IPS DF 6.9 (cell line): ENCODE measurements at regions not wholly inside any gene's neighbourhood (a gene's known extent, or its start where the extent isn't known, plus 50 kb on each side); places are given as distances from the start of the nearest gene placed in this dataset.

Source experiments
- DNase-seq: peaks from one replicate; pipeline ENCODE4 v3.0.0-alpha.2; 2013; ENCODE audit warnings: low read depth, low spot score
- H3K27ac ChIP-seq: one replicate; pipeline ENCODE4 v1.5.1; 2013; ENCODE audit warnings: low read length, control low read depth
- H3K27me3 ChIP-seq: 2 replicates; pipeline ENCODE4 v1.6.1; 2013; ENCODE audit warnings: mild to moderate bottlenecking, low read length; ENCODE audit not compliant: control insufficient read depth, insufficient read depth
- H3K36me3 ChIP-seq: 2 replicates; pipeline ENCODE4 v1.6.1; 2013; ENCODE audit warnings: low read length; ENCODE audit not compliant: control insufficient read depth, insufficient read depth
- H3K4me1 ChIP-seq: 2 replicates; pipeline ENCODE4 v1.6.1; 2013; ENCODE audit warnings: low read length; ENCODE audit not compliant: control insufficient read depth, insufficient read depth
- H3K4me3 ChIP-seq: 2 replicates; pipeline ENCODE4 v1.5.1; 2013; ENCODE audit warnings: mild to moderate bottlenecking, low read length
- H3K9me3 ChIP-seq: 2 replicates; pipeline ENCODE4 v1.6.1; 2013; ENCODE audit warnings: low read length, inconsistent platforms; ENCODE audit not compliant: control insufficient read depth, insufficient read depth
- WGBS: extraction: QIAGEN DNeasy Blood & Tissue Kit; methylation state at CpG from one replicate; pipeline ENCODE4 v1.1.7; 2013; ENCODE audit warnings: mixed read lengths, missing lambda C conversion rate; ENCODE audit not compliant: insufficient read length, insufficient coverage; 5-methylcytosine and 5-hydroxymethylcytosine counted together

DNA sequence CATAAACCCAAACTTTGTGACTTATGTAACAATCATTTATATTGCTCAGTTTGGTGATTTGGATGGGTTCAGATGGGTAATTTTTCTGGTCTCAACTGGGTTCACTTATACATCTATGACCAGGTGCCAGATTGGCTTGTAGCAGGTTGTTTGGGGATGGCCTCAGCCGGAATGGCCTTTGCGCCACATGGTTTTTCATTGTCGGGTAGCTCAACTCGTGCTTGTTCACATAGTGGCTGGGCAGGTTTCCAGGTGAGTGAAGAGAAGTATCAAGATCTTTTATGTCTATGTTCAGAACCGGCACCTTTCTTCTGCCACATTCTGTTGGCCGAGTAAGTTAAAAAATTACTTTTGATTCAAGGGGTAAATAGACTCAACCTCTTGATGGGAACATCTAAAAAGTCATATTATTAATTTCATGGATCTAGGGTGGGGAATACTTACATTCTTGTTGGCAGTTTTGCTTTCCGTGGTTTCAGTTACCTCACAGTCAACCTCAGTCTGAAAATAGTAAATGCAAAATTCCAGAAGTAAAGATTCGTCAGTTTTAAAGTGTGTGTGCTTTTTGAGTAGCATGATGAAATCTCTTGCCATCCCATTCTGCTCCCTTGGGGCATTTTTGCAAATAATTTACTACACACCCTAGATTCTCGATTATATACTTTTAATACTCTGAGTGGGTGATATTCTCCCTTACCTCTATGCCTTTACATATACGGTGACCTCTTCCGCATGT, 745.7 kb upstream of the CCDC54 start:
- WGBS, result no CpG with 5 or more reads among the region's 11 CpGs
- no peak overlapping the region for H3K4me3 ChIP-seq
- no peaks in the 10 kb centered on the region for H3K36me3 ChIP-seq
- no peaks in the 10 kb centered on the region for H3K9me3 ChIP-seq
- H3K27me3 ChIP-seq, result no peaks in the 10 kb centered on the region
- H3K4me1 ChIP-seq, result peaks cover 1% of the 10 kb centered on the region; the same call in 1 of the 2 replicates
- no peak overlapping the region for H3K27ac ChIP-seq
- DNase-seq, result no peak

DNA sequence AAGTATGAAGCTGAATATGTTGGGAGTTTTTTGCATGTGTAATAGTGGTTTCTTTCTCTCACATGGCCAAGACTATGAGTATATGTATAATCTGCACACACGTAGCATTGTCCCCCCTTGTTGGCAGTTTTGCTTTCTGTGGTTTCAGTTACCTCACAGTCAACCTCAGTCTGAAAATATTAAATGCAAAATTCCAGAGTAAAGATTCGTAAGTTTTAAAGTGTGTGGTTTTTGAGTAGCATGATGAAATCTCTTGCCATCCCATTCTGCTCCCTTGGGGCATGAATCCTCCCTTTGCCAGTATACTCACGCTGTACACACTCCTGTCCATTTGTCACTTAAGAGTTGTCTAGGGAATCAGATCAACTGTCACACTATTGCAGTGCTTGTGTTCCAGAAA, 742.0 kb upstream of the CCDC54 start:
- no CpG with 5 or more reads among the region's 3 CpGs for WGBS
- Histone ChIP-seq H3K27ac (no peak overlapping the region), H3K4me1 (no peaks in the 10 kb centered on the region), H3K9me3 (no peaks in the 10 kb centered on the region), H3K4me3 (no peak overlapping the region), H3K36me3 (no peaks in the 10 kb centered on the region), H3K27me3 (no peaks in the 10 kb centered on the region)
- DNase-seq, result no peak

DNA sequence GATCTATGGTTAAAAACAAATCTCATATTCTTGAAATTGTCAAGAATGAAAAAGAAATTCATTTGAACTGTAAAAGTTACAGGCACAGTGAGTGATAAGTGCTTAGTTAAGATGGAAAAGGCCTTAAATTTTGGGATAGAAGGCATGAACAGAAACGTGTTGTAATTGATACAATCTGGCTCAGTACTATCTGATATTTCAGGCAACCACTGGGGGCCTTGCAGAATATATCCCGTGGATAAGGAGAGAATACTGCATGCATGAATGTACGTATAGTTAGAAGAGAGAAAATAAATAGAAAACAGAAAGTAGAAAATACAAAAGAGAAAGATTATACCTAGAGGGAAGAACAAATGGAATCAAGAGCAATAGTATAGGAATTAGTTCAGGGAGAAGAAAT, 741.4 kb upstream of the CCDC54 start:
- WGBS, result no CpG with 5 or more reads among the region's 3 CpGs
- H3K27me3 ChIP-seq, result no peaks in the 10 kb centered on the region
- no peak overlapping the region for H3K27ac ChIP-seq
- H3K36me3 ChIP-seq, result no peaks in the 10 kb centered on the region
- H3K4me1 ChIP-seq, result no peaks in the 10 kb centered on the region
- no peaks in the 10 kb centered on the region for H3K9me3 ChIP-seq
- no peak overlapping the region for H3K4me3 ChIP-seq
- DNase-seq, result no peak

DNA sequence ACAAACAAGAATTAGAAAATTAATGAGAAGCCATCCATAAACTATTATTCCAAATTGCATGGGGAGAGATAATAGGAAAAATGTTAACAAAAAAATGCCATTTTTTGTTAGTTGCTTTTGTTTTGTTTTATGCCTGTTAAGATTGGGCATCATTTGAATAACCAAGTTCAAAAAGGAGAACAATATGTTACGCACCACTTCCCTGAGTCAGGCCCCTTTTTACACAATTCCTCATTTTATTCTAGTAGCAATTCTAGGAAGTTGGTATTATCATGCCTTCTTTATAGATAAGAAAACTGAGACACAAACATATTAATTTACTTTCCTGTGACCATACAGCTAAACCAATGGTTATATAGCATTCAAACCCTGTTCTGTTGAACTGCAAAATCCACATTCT, 736.9 kb upstream of the CCDC54 start:
- Histone ChIP-seq H3K4me3 (no peak overlapping the region), H3K27ac (no peak overlapping the region), H3K36me3 (no peaks in the 10 kb centered on the region), H3K27me3 (no peaks in the 10 kb centered on the region), H3K4me1 (no peaks in the 10 kb centered on the region), H3K9me3 (no peaks in the 10 kb centered on the region)
- WGBS, result no CpG with 5 or more reads among the region's 1 CpG
- DNase-seq, result no peak

DNA sequence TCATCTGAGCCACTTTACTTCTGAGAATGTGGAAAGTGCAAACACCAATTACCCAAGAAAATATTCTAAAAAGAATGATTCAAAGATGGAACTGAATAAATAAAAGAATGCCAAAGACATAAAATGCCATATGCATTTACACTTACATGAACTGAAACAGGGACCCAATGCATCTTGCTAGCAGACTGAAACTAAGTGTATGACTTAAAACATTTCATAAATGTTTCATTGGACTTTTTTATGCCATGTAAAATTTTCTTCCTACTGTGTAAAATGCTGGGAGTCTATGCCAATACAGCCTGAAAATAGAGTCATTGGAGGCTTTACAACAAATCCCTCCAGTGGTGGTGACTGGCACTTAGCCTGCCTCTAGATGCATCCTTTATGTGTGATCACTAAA, 735.1 kb upstream of the CCDC54 start:
- Histone ChIP-seq H3K4me1 (no peaks in the 10 kb centered on the region), H3K36me3 (no peaks in the 10 kb centered on the region), H3K27ac (no peak overlapping the region), H3K4me3 (no peak overlapping the region), H3K9me3 (no peaks in the 10 kb centered on the region), H3K27me3 (no peaks in the 10 kb centered on the region)
- DNase-seq, result no peak

- Histone ChIP-seq H3K4me1 (no peaks in the 10 kb centered on the region), H3K36me3 (no peaks in the 10 kb centered on the region), H3K27me3 (no peaks in the 10 kb centered on the region), H3K9me3 (no peaks in the 10 kb centered on the region), H3K4me3 (no peak overlapping the region), H3K27ac (no peak overlapping the region)
- no peak for DNase-seq
- no CpG with 5 or more reads among the region's 33 CpGs for WGBS
These were observed 733.5 kb upstream of the CCDC54 start for GRCh38 chr3:106643684-106644161.

DNA sequence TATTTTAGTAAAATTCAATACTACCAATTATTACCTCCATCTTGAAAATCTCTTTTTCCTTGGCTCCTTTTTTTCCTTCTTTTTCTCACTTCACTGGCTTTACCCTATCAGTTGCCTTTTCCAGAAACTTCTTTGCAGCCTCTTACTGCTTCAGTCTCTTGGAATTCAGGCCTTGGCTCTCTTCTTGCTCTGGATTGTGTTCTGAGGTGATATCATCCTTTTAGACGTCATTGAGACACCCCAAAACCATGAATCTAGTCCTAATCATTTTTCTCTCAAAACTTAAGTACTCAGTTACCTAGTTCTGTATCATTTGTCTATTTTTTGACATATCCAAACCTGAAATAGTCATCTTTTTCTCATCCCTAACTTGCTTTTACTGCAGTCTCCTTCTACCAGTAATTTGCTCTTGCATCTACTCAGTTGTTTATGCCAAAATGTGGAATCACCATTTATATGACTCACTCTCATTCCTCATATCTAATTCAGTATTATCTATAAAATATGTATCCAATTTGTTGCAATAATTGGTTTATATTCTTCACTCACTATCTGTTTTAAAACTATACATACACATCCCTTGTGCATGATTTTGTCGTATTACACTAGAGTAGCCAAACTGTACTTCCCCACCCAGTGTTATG, 703.2 kb upstream of the CCDC54 start:
- Histone ChIP-seq H3K9me3 (no peaks in the 10 kb centered on the region), H3K4me3 (no peak overlapping the region), H3K27me3 (no peaks in the 10 kb centered on the region), H3K27ac (no peak overlapping the region), H3K4me1 (no peaks in the 10 kb centered on the region), H3K36me3 (no peaks in the 10 kb centered on the region)
- WGBS, result no CpG with 5 or more reads among the region's 2 CpGs
- no peak for DNase-seq

GRCh38 chr3:106675451-106675850, 701.8 kb upstream of the CCDC54 start:
- WGBS, result no CpG with 5 or more reads among the region's 2 CpGs
- Histone ChIP-seq H3K4me3 (no peak overlapping the region), H3K27me3 (no peaks in the 10 kb centered on the region), H3K36me3 (no peaks in the 10 kb centered on the region), H3K9me3 (no peaks in the 10 kb centered on the region), H3K27ac (no peak overlapping the region), H3K4me1 (no peaks in the 10 kb centered on the region)
- no peak for DNase-seq

- Histone ChIP-seq H3K9me3 (no peaks in the 10 kb centered on the region), H3K27ac (no peak overlapping the region), H3K27me3 (no peaks in the 10 kb centered on the region), H3K36me3 (no peaks in the 10 kb centered on the region), H3K4me3 (no peak overlapping the region), H3K4me1 (no peaks in the 10 kb centered on the region)
- no CpG with 5 or more reads among the region's 12 CpGs for whole genome bisulfite sequencing
- no peak for DNase-seq
These were observed 698.4 kb upstream of the CCDC54 start for GRCh38 chr3:106678657-106679390.

- no peak for DNase-seq
- H3K27ac ChIP-seq, result no peak overlapping the region
- H3K4me1 ChIP-seq, result no peaks in the 10 kb centered on the region
- H3K4me3 ChIP-seq, result no peak overlapping the region
- no peaks in the 10 kb centered on the region for H3K9me3 ChIP-seq
- no peaks in the 10 kb centered on the region for H3K36me3 ChIP-seq
- no peaks in the 10 kb centered on the region for H3K27me3 ChIP-seq
These were observed 693.2 kb upstream of the CCDC54 start for GRCh38 chr3:106683953-106684620.
